MM.1S (cell line): ENCODE measurements at regions not wholly inside any gene's neighbourhood (a gene's known extent, or its start where the extent isn't known, plus 50 kb on each side); places are given as distances from the start of the nearest gene placed in this dataset.

Experiments
- CTCF ChIP-seq: fragments of 300-600 bp; sonication (generic); IDR thresholded peaks from 2 replicates; pipeline ENCODE4 v1.5.1; 2016; ENCODE audit warnings: antibody characterized with exemption, low read length, mixed read lengths
- EZH2 ChIP-seq: fragments of 300-600 bp; sonication (generic); optimal IDR thresholded peaks from 2 replicates; pipeline ENCODE3; 2017; ENCODE audit warnings: low read depth, mild to moderate bottlenecking, antibody characterized with exemption, low read length, mixed read lengths

GRCh38 chr2:207409517-207409916, 120.2 kb upstream of the CREB1 start:
- TF ChIP-seq CTCF = no peak
- no peak for TF ChIP-seq EZH2
